ENCODE measurements at regions not wholly inside any gene's neighbourhood (a gene's known extent, or its start where the extent isn't known, plus 50 kb on each side); places are given as distances from the start of the nearest gene placed in this dataset.

GRCh38 chr5:105032917-105033316, 1470.3 kb upstream of the NUDT12 start:
- no peak for DNase-seq (ENCODE audit: low spot score)

DNA sequence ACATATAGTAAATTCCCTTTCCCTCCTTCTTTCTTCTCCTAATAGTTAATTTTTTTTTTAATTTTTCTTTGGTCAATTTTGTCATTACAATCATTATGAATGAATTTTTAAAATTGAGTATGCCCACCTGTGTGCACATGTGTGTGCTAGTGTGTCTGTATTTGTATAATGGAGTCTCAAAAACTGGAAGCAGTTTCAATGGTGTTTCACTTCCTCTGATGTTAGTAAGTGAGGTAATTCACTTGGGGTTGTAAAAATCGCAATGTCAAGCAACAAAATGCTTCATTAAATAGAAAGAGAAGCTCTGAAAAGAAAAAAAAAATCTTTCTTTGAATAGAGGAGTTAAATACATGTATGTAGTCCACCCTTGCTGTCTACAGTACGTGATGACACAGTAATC, 1467.6 kb upstream of the NUDT12 start:
- no peak for DNase-seq (ENCODE audit: low spot score)

- no peak for DNase-seq (ENCODE audit: low spot score)
Measured at GRCh38 chr5:105015098-105015497, 1452.5 kb upstream of the NUDT12 start.

- DNase-seq (ENCODE audit: low spot score): no peak
Measured at GRCh38 chr5:104998572-104998971, 1436.0 kb upstream of the NUDT12 start.

DNA sequence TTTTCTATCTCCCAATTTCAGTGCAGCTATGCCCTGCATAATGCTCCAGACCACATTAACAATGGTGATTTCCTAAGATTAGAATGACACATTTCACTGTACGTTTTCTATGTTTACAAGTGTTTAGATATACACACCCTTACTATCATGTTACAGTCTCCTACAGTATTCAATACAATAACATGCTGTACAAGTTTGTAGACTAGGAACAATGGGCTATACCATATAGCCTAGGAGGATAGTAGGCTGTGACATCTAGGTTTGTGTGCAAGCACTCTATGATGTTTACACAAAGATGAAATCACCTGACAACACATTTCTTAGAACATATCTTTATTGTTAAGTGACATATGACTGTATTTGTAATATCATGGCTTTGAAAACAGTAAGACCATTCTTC, 1435.6 kb upstream of the NUDT12 start:
- no peak for DNase-seq (ENCODE audit: low spot score)

GRCh38 chr5:104987074-104987473, 1424.5 kb upstream of the NUDT12 start:
- DNase-seq (ENCODE audit: low spot score): no peak

- no peak for DNase-seq (ENCODE audit: low spot score)
Measured at GRCh38 chr5:104977529-104977928, 1414.9 kb upstream of the NUDT12 start.

DNA sequence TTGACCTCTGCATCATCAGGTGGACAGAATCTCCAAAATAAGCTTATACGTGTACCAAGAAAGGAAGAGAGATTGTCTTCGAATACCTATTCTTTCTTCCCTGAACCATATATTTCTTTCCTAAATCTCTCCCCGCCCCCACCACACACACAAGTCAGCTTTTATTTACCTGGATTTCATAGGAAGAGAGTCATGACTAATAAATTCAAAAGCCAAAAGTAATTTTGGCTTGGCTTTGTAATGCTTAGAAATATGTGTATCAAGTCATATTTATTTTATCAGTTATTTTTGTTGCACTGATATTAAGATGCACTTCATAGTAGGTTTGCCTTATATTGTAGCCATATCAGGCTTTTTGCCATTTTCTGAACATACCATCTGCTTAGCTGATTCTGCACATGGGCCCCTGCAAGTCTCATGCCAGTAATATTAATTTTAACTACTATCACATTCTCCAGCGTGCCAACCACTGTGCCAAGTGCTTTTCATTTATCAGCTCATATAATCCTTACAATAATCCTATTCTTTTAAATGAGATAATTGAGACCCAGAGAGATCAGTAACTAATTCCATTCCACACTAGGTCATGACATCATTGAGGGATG, 1405.3 kb upstream of the NUDT12 start:
- no peak for DNase-seq (ENCODE audit: low spot score)

GRCh38 chr5:104965006-104965405, 1402.4 kb upstream of the NUDT12 start:
- no peak for DNase-seq (ENCODE audit: low spot score)

GRCh38 chr5:104955479-104955878, 1392.9 kb upstream of the NUDT12 start:
- no peak for DNase-seq (ENCODE audit: low spot score)

GRCh38 chr5:104952876-104953275, 1390.3 kb upstream of the NUDT12 start:
- DNase-seq (ENCODE audit: low spot score): no peak

DNA sequence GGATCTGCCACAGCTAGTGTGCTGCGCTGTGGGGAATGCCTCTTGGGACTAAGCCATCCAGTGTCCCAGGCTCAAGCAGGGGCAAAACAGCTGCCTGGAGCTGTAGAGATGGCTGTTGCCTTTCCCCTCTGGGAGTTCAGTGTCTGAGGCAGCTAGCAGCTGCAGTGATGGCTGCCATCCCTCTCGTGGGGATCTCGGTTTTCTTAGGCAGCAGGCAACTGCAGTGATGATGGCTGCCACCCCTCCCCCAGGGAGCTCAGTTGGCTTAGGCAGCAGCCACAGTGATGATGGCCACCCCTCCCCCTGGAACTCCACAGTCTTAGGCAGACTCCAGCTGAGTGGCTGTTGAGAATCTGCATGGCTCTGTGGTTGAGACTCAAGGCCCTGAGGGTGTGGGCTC, 1389.2 kb upstream of the NUDT12 start:
- DNase-seq (ENCODE audit: low spot score): no peak

- DNase-seq (ENCODE audit: low spot score): no peak
Measured at GRCh38 chr5:104947076-104947475, 1384.5 kb upstream of the NUDT12 start.

DNA sequence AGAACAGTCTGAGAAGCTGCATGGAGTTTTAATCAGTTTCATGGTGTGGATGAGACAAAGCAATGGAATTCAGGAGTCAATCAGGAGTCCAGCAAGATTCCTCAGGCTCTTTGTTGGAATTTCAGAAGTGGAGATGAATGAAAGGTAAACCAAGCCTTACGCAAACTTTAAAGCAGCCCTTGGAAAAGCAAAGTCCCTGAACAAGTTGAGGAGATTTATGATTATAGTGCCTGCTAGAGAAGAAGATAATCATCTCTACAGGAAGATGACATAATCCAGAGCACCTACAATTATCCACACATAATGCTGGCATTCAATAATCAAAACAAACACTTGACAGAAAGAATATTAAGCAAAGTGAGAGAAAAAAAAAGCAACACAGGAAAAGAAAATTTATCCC, 1380.1 kb upstream of the NUDT12 start:
- no peak for DNase-seq (ENCODE audit: low spot score)

DNA sequence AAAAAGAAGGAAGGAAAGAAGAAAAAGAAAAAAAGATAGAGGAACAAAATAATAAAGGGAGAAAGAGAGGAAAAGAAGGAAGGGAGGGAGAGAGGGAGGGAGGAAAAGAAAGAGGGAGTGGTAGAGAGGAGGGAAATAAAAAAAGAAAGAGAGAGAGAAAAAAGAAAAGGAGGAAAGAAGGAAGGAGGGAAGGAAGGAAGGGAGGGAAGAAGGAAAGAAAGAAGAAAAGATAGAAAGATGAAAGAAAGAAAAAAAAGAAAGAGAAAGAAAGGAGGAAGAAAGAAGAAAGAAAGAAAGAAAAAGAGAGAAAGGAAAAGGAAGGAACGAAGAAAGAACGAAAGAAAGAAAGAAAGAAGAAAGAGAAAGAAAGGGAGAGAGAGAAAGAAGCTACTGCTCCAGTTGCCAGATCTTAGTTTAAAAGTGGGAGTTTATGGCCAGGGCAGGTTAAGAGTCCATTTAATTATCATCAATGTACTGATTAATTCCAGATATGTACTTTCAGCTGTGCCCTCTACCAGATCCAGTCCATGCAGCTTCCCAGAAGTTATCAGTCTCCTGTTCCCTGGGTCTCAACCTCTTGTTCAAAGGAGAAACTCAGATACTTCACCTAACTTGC, 1378.5 kb upstream of the NUDT12 start:
- no peak for DNase-seq (ENCODE audit: low spot score)

GRCh38 chr5:104937598-104937997, 1375.0 kb upstream of the NUDT12 start:
- DNase-seq (ENCODE audit: low spot score): no peak

GRCh38 chr5:104932431-104932830, 1369.8 kb upstream of the NUDT12 start:
- no peak for DNase-seq (ENCODE audit: low spot score)

- no peak for DNase-seq (ENCODE audit: low spot score)
Measured at GRCh38 chr5:104928906-104929520, 1366.4 kb upstream of the NUDT12 start.

DNA sequence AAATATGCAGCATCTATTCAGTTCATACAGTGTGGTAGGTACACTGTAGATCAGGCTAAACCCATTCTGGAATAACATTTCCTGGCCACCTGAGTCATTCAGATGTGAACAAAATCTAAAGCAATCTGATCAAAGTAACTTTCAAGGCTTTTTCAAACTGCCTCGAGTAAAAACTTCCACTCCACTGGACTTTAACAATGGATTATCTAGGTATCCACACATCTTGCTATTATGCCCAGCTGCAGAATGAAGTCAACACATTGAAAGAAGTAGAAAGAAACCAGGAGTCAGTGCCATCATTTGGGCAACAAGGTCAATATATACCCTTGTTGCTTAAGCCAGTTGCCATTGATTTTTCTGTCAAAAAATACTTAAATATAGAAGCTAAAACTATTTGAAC, 1352.6 kb upstream of the NUDT12 start:
- no peak for DNase-seq (ENCODE audit: low spot score)

GRCh38 chr5:104914536-104915070, 1352.0 kb upstream of the NUDT12 start:
- DNase-seq (ENCODE audit: low spot score): no peak

- DNase-seq (ENCODE audit: low spot score): no peak
Measured at GRCh38 chr5:104913841-104914281, 1351.3 kb upstream of the NUDT12 start.

- no peak for DNase-seq (ENCODE audit: low spot score)
Measured at GRCh38 chr5:104909803-104910202, 1347.2 kb upstream of the NUDT12 start.

DNA sequence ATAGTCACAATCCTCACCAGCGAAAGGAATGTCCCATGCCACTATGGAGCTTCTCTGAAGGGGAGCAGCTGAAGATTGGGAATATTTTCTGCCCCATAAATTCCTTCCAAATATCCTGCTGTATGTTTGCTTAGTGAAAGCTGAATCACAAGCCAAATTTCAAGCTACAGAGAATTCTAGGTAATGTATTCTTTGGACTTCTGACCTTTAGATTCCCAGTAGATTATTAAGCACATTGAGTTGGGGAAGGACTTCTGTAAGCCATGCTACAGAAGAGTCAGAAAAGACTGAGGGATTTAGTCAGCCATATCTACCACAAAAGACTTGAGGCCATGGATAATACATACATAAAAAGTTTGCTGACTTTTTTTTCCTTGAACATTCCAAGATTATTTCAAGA, 1342.0 kb upstream of the NUDT12 start:
- no peak for DNase-seq (ENCODE audit: low spot score)

- no peak for DNase-seq (ENCODE audit: low spot score)
Measured at GRCh38 chr5:104903941-104904340, 1341.4 kb upstream of the NUDT12 start.

All from hepatic stellate cell (primary cell).